Mammary epithelial cell (primary cell): ENCODE measurements at regions not wholly inside any gene's neighbourhood (a gene's known extent, or its start where the extent isn't known, plus 50 kb on each side); places are given as distances from the start of the nearest gene placed in this dataset.

Experiments used
- EZH2 ChIP-seq: IDR thresholded peaks from 2 replicates; pipeline ENCODE4 v1.6.1; 2012; ENCODE audit warnings: low read length, inconsistent platforms, borderline replicate concordance
- TF ChIP-seq, protein P1 (sequence below), 2 donors: IDR thresholded peaks in 1 of 2; conservative IDR thresholded peaks in 1 of 2; 2 replicates each; pipeline ENCODE4 v1.5.1; 2011 to 2012; ENCODE audit warnings: inconsistent platforms in 2 of 2, low read length in 2 of 2, mild to moderate bottlenecking in 2 of 2, control low read depth in 1 of 2, low read depth in 1 of 2; ENCODE audit not compliant: insufficient read depth in 1 of 2; ENCODE audit errors: extremely low read depth in 1 of 2

DNA sequence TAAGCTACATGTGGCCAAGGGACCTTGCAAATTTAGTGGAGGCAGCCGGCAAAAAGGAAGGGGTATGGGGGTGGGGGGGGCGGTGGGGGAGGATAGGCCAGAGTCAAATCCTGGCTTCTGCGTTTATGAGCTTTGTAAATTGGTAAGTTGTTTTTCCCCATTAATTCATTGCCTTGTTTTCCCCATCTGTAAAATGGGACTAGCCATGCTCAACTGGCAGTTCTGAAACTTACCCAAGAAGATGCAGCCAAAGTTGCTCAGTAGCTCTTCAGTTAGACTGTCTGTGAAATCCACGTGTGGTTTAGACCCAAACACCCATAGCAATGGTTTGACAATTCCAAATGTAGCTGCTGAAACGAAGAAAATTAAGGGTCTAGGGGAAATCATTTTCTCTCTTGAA, 52.3 kb upstream of the FAM89A start:
- TF ChIP-seq, protein P1, sequence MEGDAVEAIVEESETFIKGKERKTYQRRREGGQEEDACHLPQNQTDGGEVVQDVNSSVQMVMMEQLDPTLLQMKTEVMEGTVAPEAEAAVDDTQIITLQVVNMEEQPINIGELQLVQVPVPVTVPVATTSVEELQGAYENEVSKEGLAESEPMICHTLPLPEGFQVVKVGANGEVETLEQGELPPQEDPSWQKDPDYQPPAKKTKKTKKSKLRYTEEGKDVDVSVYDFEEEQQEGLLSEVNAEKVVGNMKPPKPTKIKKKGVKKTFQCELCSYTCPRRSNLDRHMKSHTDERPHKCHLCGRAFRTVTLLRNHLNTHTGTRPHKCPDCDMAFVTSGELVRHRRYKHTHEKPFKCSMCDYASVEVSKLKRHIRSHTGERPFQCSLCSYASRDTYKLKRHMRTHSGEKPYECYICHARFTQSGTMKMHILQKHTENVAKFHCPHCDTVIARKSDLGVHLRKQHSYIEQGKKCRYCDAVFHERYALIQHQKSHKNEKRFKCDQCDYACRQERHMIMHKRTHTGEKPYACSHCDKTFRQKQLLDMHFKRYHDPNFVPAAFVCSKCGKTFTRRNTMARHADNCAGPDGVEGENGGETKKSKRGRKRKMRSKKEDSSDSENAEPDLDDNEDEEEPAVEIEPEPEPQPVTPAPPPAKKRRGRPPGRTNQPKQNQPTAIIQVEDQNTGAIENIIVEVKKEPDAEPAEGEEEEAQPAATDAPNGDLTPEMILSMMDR (conservative IDR thresholded peaks at IDR 0.05 in 1 of 2, IDR thresholded peaks at IDR 0.05 in 1 of 2; ENCODE audit: extremely low read depth in 1 of 2, insufficient read depth in 1 of 2, low read depth in 1 of 2, low read length in 2 of 2): no peak
- TF ChIP-seq EZH2: no peak
